Neural progenitor cell (in vitro differentiated cells): ENCODE measurements at regions not wholly inside any gene's neighbourhood (a gene's known extent, or its start where the extent isn't known, plus 50 kb on each side); places are given as distances from the start of the nearest gene placed in this dataset.
"Not testable (repeated sequence)": the region's sequence is repeated elsewhere in the genome, so short reads cannot be mapped to it uniquely, and the experiment has no call there.

Source experiments
- DNase-seq: peaks from one replicate; pipeline ENCODE4 v3.0.0-alpha.2; 2016; ENCODE audit warnings: low spot score
- H2AFZ ChIP-seq: fragments of 200-600 bp; sonication (generic); replicated peaks from 2 replicates; pipeline ENCODE4 v1.6.1; 2016; ENCODE audit warnings: antibody characterized with exemption
- H3F3A ChIP-seq: fragments of 200-600 bp; sonication (generic); 2 replicates; pipeline ENCODE4 v1.6.1; 2016; ENCODE audit warnings: antibody characterized with exemption, low read depth
- H3K27ac ChIP-seq: fragments of 200-600 bp; sonication (generic); 2 replicates; pipeline ENCODE4 v1.5.1; 2016; ENCODE audit warnings: mild to moderate bottlenecking
- H3K27me3 ChIP-seq: fragments of 200-600 bp; sonication (generic); 2 replicates; pipeline ENCODE4 v1.6.1; 2016; ENCODE audit warnings: mild to moderate bottlenecking, moderate library complexity
- H3K36me3 ChIP-seq: fragments of 200-600 bp; sonication (generic); 2 replicates; pipeline ENCODE4 v1.5.1; 2016
- H3K4me1 ChIP-seq: fragments of 200-600 bp; sonication (generic); 2 replicates; pipeline ENCODE4 v1.6.1; 2016; ENCODE audit warnings: mixed run types
- H3K4me2 ChIP-seq: fragments of 200-600 bp; sonication (generic); 2 replicates; pipeline ENCODE4 v1.6.1; 2016
- H3K4me3 ChIP-seq: fragments of 200-600 bp; sonication (generic); 2 replicates; pipeline ENCODE4 v1.5.1; 2016
- H3K79me2 ChIP-seq: fragments of 200-600 bp; sonication (generic); 2 replicates; pipeline ENCODE4 v1.6.1; 2016; ENCODE audit warnings: low read depth
- H3K9ac ChIP-seq: fragments of 200-600 bp; sonication (generic); 2 replicates; pipeline ENCODE4 v1.6.1; 2016
- H3K9me3 ChIP-seq: fragments of 200-600 bp; sonication (generic); 2 replicates; pipeline ENCODE4 v1.5.1; 2016; ENCODE audit warnings: low read depth
- H4K20me1 ChIP-seq: fragments of 200-600 bp; sonication (generic); 2 replicates; pipeline ENCODE4 v1.6.1; 2016; ENCODE audit warnings: low read depth
- H3K27ac Mint-ChIP-seq: 3 replicates; pipeline ENCODE4 v1.8.0; 2021; ENCODE audit warnings: mixed read lengths
- H3K27me3 Mint-ChIP-seq: 2 replicates; pipeline ENCODE4 v1.8.0; 2022; ENCODE audit warnings: low read depth, mild to moderate bottlenecking, inconsistent platforms, moderate library complexity, mixed read lengths; ENCODE audit not compliant: insufficient read depth
- H3K36me3 Mint-ChIP-seq: 3 replicates; pipeline ENCODE4 v1.8.0; 2021; ENCODE audit warnings: mixed read lengths
- H3K4me1 Mint-ChIP-seq: 3 replicates; pipeline ENCODE4 v1.8.0; 2021; ENCODE audit warnings: mixed read lengths
- H3K4me3 Mint-ChIP-seq: 3 replicates; pipeline ENCODE4 v1.8.0; 2021; ENCODE audit warnings: mild to moderate bottlenecking, moderate library complexity, mixed read lengths
- H3K9me3 Mint-ChIP-seq: 3 replicates; pipeline ENCODE4 v1.8.0; 2020; ENCODE audit warnings: mixed read lengths
- EZH2 ChIP-seq: fragments of 200-600 bp; sonication (generic); IDR thresholded peaks from 2 replicates; pipeline ENCODE4 v1.6.1; 2017; ENCODE audit warnings: antibody characterized with exemption, mild to moderate bottlenecking, moderate library complexity
- EZH2phosphoT487 ChIP-seq: fragments of 200-600 bp; sonication (generic); IDR thresholded peaks from 2 replicates; pipeline ENCODE4 v1.6.1; 2017; ENCODE audit warnings: antibody characterized with exemption
- TF ChIP-seq, protein P1 (sequence below): fragments of 200-600 bp; sonication (generic); IDR thresholded peaks from 2 replicates; pipeline ENCODE4 v1.5.1; 2017; ENCODE audit warnings: antibody characterized with exemption, mild to moderate bottlenecking

DNA sequence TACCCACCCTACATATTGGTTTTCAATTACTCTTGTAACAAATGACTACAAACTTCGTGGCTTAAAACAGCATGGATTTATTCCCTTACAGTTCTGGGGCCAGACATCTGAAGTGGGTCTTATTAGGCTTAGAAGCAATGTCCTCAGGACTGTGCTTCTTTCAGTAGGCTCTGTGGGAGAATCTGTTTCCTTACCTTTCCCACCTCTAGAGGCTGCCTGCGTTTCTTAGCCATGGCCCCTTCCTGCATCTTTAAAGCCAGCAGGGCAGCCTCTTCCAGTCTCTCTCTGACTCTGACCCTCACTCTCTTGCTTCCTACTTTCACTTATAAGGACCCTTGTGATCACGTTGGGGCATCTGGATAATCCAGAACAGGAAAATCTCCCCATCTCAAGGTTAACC lies 252.5 kb upstream of the PGRMC2 start:
- no peaks in the 10 kb centered on the region for H3K4me1 ChIP-seq
- H3K4me3 ChIP-seq, result no peak overlapping the region
- H3K36me3 ChIP-seq, result no peaks in the 10 kb centered on the region
- no peaks in the 10 kb centered on the region for H3F3A ChIP-seq
- no peaks in the 10 kb centered on the region for H3K4me1 Mint-ChIP-seq
- H3K27me3 Mint-ChIP-seq, result peaks cover 5% of the 10 kb centered on the region
- no peak overlapping the region for H3K9ac ChIP-seq
- H3K27ac ChIP-seq, result no peak overlapping the region
- H3K36me3 Mint-ChIP-seq, result no peaks in the 10 kb centered on the region
- H3K27ac Mint-ChIP-seq, result no peak overlapping the region
- no peak for TF ChIP-seq EZH2
- no peaks in the 10 kb centered on the region for H3K9me3 ChIP-seq
- H3K79me2 ChIP-seq, result no peaks in the 10 kb centered on the region
- DNase-seq, result no peak
- no peaks in the 10 kb centered on the region for H3K9me3 Mint-ChIP-seq
- no peak overlapping the region for H3K4me2 ChIP-seq
- H4K20me1 ChIP-seq, result no peaks in the 10 kb centered on the region
- no peak overlapping the region for H2AFZ ChIP-seq
- no peaks in the 10 kb centered on the region for H3K27me3 ChIP-seq
- no peak overlapping the region for H3K4me3 Mint-ChIP-seq

DNA sequence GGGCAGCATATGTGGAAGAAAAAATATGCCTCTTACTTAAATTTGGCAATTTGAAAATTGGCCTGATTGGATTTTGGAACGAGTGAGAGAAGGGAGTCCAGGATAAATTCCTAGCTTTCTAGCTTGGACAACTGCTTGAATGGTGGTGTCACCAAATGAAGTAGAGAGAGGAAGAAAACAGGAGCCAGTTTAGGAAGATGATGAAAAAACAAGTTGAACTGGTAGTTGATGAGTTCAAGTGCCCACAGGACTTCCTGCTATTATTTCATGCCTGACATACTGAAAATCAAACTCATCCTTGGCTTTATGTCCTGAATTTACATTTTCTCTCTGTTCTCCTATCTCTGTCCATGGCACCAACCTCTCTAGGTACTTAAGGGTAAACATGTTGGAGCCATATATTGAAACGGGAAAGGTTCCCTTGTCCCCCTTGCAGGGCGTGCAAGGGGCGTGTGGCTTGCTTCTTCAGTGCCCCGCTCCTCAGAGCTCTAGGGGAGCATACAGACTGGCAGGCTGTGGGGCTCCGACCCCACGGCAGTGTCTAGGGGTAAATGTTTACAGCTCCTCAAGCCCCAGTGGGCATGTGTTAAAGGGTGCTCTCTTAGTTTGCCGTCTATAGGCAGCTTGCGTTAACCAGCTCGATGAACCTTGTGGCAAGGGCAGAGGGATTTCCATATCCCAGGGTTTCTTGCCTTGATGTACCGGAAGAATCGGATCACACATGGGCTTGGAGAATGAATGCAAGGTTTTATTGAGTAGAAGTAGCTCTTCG lies 250.7 kb upstream of the PGRMC2 start:
- no peak for DNase-seq
- H3K27me3 ChIP-seq, result no peaks in the 10 kb centered on the region
- no peaks in the 10 kb centered on the region for H3K36me3 Mint-ChIP-seq
- no peaks in the 10 kb centered on the region for H3K79me2 ChIP-seq
- H4K20me1 ChIP-seq, result no peaks in the 10 kb centered on the region
- H3K9me3 ChIP-seq, result no peaks in the 10 kb centered on the region
- H3K27ac ChIP-seq, result no peak overlapping the region
- H3K4me1 ChIP-seq, result no peaks in the 10 kb centered on the region
- no peak overlapping the region for H3K4me3 Mint-ChIP-seq
- H3K9ac ChIP-seq, result no peak overlapping the region
- H3K4me1 Mint-ChIP-seq, result no peaks in the 10 kb centered on the region
- H3K27me3 Mint-ChIP-seq, result peaks cover 7% of the 10 kb centered on the region
- no peaks in the 10 kb centered on the region for H3F3A ChIP-seq
- no peaks in the 10 kb centered on the region for H3K36me3 ChIP-seq
- peaks cover 2% of the 10 kb centered on the region for H3K9me3 Mint-ChIP-seq
- no peak overlapping the region for H3K4me2 ChIP-seq
- TF ChIP-seq EZH2, result no peak
- no peak for TF ChIP-seq EZH2phosphoT487
- TF ChIP-seq, protein P1, sequence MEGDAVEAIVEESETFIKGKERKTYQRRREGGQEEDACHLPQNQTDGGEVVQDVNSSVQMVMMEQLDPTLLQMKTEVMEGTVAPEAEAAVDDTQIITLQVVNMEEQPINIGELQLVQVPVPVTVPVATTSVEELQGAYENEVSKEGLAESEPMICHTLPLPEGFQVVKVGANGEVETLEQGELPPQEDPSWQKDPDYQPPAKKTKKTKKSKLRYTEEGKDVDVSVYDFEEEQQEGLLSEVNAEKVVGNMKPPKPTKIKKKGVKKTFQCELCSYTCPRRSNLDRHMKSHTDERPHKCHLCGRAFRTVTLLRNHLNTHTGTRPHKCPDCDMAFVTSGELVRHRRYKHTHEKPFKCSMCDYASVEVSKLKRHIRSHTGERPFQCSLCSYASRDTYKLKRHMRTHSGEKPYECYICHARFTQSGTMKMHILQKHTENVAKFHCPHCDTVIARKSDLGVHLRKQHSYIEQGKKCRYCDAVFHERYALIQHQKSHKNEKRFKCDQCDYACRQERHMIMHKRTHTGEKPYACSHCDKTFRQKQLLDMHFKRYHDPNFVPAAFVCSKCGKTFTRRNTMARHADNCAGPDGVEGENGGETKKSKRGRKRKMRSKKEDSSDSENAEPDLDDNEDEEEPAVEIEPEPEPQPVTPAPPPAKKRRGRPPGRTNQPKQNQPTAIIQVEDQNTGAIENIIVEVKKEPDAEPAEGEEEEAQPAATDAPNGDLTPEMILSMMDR, result no peak
- no peak overlapping the region for H3K4me3 ChIP-seq
- H3K27ac Mint-ChIP-seq, result no peak overlapping the region
- H2AFZ ChIP-seq, result no peak overlapping the region

DNA sequence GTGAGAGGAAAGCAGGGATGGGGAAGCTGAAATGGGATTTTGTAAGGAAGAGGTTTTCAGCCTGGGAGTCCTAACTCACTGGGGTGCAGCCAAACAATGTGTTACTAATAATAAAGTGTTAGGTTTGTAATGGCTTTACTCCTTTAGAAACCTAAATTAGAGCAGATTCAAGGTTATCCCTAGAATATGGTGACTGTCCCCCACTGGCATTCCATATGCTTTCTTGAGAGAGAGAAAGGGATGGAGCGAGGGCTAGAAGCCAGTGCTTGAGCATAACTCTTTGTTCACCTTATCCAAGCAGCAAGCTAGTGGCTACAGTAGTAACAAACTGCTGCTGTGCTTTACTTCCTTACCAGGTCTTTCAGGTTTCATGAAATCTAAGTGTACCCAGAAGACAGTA lies 249.1 kb upstream of the PGRMC2 start:
- no peak overlapping the region for H3K9ac ChIP-seq
- H3K4me3 Mint-ChIP-seq, result no peak overlapping the region
- H3K36me3 ChIP-seq, result no peaks in the 10 kb centered on the region
- no peak overlapping the region for H3K4me2 ChIP-seq
- no peaks in the 10 kb centered on the region for H3K36me3 Mint-ChIP-seq
- H4K20me1 ChIP-seq, result no peaks in the 10 kb centered on the region
- no peaks in the 10 kb centered on the region for H3K9me3 ChIP-seq
- H2AFZ ChIP-seq, result no peak overlapping the region
- peaks cover 7% of the 10 kb centered on the region for H3K27me3 Mint-ChIP-seq
- no peak overlapping the region for H3K27ac Mint-ChIP-seq
- H3K4me1 ChIP-seq, result no peaks in the 10 kb centered on the region
- no peaks in the 10 kb centered on the region for H3K79me2 ChIP-seq
- DNase-seq, result no peak
- no peaks in the 10 kb centered on the region for H3K4me1 Mint-ChIP-seq
- no peak for TF ChIP-seq EZH2phosphoT487
- no peak for TF ChIP-seq EZH2
- TF ChIP-seq, protein P1, result no peak
- no peaks in the 10 kb centered on the region for H3K27me3 ChIP-seq
- H3F3A ChIP-seq, result no peaks in the 10 kb centered on the region
- no peak overlapping the region for H3K4me3 ChIP-seq
- H3K27ac ChIP-seq, result no peak overlapping the region
- H3K9me3 Mint-ChIP-seq, result peaks cover 2% of the 10 kb centered on the region

DNA sequence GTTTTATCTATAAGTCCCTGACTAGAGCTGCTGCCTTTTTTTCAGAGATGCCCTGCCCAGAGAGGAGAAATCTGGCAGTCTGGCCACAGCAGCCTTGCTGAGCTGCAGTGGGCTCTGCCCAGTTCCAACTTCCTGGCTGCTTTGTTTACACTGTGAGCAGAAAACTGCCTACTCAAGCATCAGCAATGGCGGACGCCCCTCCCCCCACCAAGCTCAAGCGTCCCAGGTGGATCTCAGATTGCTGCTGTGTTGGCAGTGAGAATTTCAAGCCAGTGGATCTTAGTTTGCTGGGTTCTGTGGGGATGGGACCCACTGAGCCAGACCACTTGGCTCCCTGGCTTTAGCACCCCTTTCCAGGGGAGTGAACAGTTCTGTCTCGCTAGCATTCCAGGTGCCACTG lies 247.9 kb upstream of the PGRMC2 start:
- peak overlapping the region; percentile 94 for H2AFZ ChIP-seq
- H3K4me1 Mint-ChIP-seq, H3K27ac Mint-ChIP-seq, H3K4me2 ChIP-seq, H3K4me3 Mint-ChIP-seq, H3K27me3 ChIP-seq, H3K9me3 Mint-ChIP-seq, H3K9ac ChIP-seq, H3F3A ChIP-seq, H4K20me1 ChIP-seq, H3K4me3 ChIP-seq, H3K27me3 Mint-ChIP-seq, H3K36me3 Mint-ChIP-seq, H3K4me1 ChIP-seq, H3K79me2 ChIP-seq, H3K9me3 ChIP-seq, H3K36me3 ChIP-seq, DNase-seq, H3K27ac ChIP-seq: not testable (repeated sequence)
